Progenitor cell of endocrine pancreas (in vitro differentiated cells): ENCODE measurements at regions not wholly inside any gene's neighbourhood (a gene's known extent, or its start where the extent isn't known, plus 50 kb on each side); places are given as distances from the start of the nearest gene placed in this dataset.

Experiments
- DNase-seq: peaks from one replicate; pipeline ENCODE4 v3.0.0; 2021; ENCODE audit warnings: low spot score; ENCODE audit not compliant: unreplicated experiment
- H3K27ac Mint-ChIP-seq: 2 replicates; pipeline ENCODE4 v1.8.0; 2021; ENCODE audit warnings: mild to moderate bottlenecking, moderate library complexity, mixed read lengths
- H3K27me3 Mint-ChIP-seq: 2 replicates; pipeline ENCODE4 v1.8.0; 2021; ENCODE audit warnings: mixed read lengths
- H3K36me3 Mint-ChIP-seq: 2 replicates; pipeline ENCODE4 v1.8.0; 2022; ENCODE audit warnings: mixed read lengths; ENCODE audit not compliant: insufficient read depth
- H3K4me1 Mint-ChIP-seq: 2 replicates; pipeline ENCODE4 v1.8.0; 2021; ENCODE audit warnings: low read depth, mixed read lengths
- H3K4me3 Mint-ChIP-seq: 2 replicates; pipeline ENCODE4 v1.8.0; 2021; ENCODE audit warnings: low read depth, mild to moderate bottlenecking, moderate library complexity, mixed read lengths
- H3K9me3 Mint-ChIP-seq: 2 replicates; pipeline ENCODE4 v1.8.0; 2021; ENCODE audit warnings: low read depth, mixed read lengths
- TF ChIP-seq, protein P1 (sequence below): fragments of 200-600 bp; sonication (generic); IDR thresholded peaks from one replicate; pipeline ENCODE4 v1.5.0; 2021; ENCODE audit warnings: antibody characterized with exemption, mild to moderate bottlenecking; ENCODE audit not compliant: unreplicated experiment

- no peak for DNase-seq
- Mint-ChIP-seq H3K4me1 (peaks cover 52% of the 10 kb centered on the region), H3K36me3 (no peaks in the 10 kb centered on the region), H3K4me3 (no peak overlapping the region), H3K27ac (peak overlapping the region; percentile 2), H3K27me3 (no peaks in the 10 kb centered on the region), H3K9me3 (peaks cover 6% of the 10 kb centered on the region)
- TF ChIP-seq, protein P1, sequence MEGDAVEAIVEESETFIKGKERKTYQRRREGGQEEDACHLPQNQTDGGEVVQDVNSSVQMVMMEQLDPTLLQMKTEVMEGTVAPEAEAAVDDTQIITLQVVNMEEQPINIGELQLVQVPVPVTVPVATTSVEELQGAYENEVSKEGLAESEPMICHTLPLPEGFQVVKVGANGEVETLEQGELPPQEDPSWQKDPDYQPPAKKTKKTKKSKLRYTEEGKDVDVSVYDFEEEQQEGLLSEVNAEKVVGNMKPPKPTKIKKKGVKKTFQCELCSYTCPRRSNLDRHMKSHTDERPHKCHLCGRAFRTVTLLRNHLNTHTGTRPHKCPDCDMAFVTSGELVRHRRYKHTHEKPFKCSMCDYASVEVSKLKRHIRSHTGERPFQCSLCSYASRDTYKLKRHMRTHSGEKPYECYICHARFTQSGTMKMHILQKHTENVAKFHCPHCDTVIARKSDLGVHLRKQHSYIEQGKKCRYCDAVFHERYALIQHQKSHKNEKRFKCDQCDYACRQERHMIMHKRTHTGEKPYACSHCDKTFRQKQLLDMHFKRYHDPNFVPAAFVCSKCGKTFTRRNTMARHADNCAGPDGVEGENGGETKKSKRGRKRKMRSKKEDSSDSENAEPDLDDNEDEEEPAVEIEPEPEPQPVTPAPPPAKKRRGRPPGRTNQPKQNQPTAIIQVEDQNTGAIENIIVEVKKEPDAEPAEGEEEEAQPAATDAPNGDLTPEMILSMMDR: no peak
These were observed 176.5 kb downstream of the GASK1B start for GRCh38 chr4:157996061-157997028.

- Mint-ChIP-seq H3K36me3 (no peaks in the 10 kb centered on the region), H3K27me3 (no peaks in the 10 kb centered on the region), H3K4me1 (peaks cover 44% of the 10 kb centered on the region), H3K27ac (peak overlapping the region; percentile 65), H3K9me3 (no peaks in the 10 kb centered on the region), H3K4me3 (no peak overlapping the region)
- TF ChIP-seq, protein P1: no peak
- no peak for DNase-seq
These were observed 178.0 kb downstream of the GASK1B start for GRCh38 chr4:157994863-157995262.

- no peaks in the 10 kb centered on the region for H3K27me3 Mint-ChIP-seq
- H3K4me3 Mint-ChIP-seq: no peak overlapping the region
These were observed 179.6 kb downstream of the GASK1B start for GRCh38 chr4:157992948-157993839.

GRCh38 chr4:157992038-157992705, 180.7 kb downstream of the GASK1B start:
- Mint-ChIP-seq H3K4me3 (no peak overlapping the region), H3K36me3 (no peaks in the 10 kb centered on the region), H3K27ac (no peak overlapping the region), H3K4me1 (peaks cover 33% of the 10 kb centered on the region), H3K27me3 (no peaks in the 10 kb centered on the region), H3K9me3 (no peaks in the 10 kb centered on the region)
- TF ChIP-seq, protein P1: peak; percentile 83
- DNase-seq: peak; percentile 11

More at GRCh38 chr4:157992948-157993839, 179.6 kb downstream of the GASK1B start:
- TF ChIP-seq, protein P1: no peak
- H3K4me1 Mint-ChIP-seq: peaks cover 36% of the 10 kb centered on the region
- no peak for DNase-seq
- no peaks in the 10 kb centered on the region for H3K9me3 Mint-ChIP-seq
- no peaks in the 10 kb centered on the region for H3K36me3 Mint-ChIP-seq
- peak overlapping the region; percentile 49 for H3K27ac Mint-ChIP-seq

DNA sequence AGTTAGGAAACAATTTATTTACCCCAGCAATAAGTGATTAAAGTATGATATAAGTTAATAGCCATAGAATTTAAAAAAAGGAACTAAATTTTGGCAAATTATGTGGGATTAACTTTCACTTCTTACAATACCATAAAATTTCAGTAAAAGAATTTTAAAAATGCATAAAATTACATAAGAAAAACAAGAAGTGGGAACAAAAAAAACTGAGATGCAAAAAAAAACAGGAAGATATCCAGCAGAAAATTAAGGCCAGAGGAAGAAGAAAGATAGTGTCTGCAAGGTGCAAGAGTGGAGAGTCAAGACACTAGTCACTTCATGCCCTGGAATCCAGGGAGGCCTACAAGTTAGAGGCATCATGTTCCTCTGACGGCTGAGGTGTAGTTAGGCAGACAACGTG, 184.2 kb downstream of the GASK1B start:
- DNase-seq: no peak
- no peak overlapping the region for H3K4me3 Mint-ChIP-seq
- no peak overlapping the region for H3K27ac Mint-ChIP-seq
- H3K4me1 Mint-ChIP-seq: peaks cover 16% of the 10 kb centered on the region
- TF ChIP-seq, protein P1: no peak
- H3K9me3 Mint-ChIP-seq: no peaks in the 10 kb centered on the region
- no peaks in the 10 kb centered on the region for H3K36me3 Mint-ChIP-seq
- H3K27me3 Mint-ChIP-seq: no peaks in the 10 kb centered on the region
